ENCODE measurements at regions not wholly inside any gene's neighbourhood (a gene's known extent, or its start where the extent isn't known, plus 50 kb on each side); places are given as distances from the start of the nearest gene placed in this dataset.

- no peak overlapping the region for H3K4me3 Mint-ChIP-seq
- no peaks in the 10 kb centered on the region for H3K9me3 Mint-ChIP-seq
Observed at GRCh38 chr12:42686514-42687172, 97.1 kb upstream of the PRICKLE1 start.

DNA sequence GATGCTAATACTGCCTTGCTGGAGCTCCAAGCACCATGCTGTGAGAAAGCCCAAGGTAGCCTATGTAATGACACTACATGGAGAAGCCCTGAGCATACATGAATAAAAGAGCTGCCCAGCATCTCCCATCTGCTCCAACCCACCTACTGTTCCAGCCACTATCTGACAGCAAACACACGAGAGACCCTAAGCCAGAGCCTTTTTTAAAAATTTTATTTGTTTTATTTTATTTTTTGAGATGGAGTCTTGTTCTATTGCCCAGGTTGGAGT, 95.2 kb upstream of the PRICKLE1 start:
- no peaks in the 10 kb centered on the region for H3K9me3 Mint-ChIP-seq
- DNase-seq, result no peak

More at GRCh38 chr12:42686514-42687172, 97.1 kb upstream of the PRICKLE1 start:
- no peak for DNase-seq
- CTCF ChIA-PET, result no interaction called here
- Mint-ChIP-seq H3K27ac (no peak overlapping the region), H3K27me3 (no peaks in the 10 kb centered on the region), H3K4me1 (no peaks in the 10 kb centered on the region), H3K36me3 (ENCODE audit: low read depth) (no peaks in the 10 kb centered on the region)
- POLR2A ChIA-PET, result no interaction called here

DNA sequence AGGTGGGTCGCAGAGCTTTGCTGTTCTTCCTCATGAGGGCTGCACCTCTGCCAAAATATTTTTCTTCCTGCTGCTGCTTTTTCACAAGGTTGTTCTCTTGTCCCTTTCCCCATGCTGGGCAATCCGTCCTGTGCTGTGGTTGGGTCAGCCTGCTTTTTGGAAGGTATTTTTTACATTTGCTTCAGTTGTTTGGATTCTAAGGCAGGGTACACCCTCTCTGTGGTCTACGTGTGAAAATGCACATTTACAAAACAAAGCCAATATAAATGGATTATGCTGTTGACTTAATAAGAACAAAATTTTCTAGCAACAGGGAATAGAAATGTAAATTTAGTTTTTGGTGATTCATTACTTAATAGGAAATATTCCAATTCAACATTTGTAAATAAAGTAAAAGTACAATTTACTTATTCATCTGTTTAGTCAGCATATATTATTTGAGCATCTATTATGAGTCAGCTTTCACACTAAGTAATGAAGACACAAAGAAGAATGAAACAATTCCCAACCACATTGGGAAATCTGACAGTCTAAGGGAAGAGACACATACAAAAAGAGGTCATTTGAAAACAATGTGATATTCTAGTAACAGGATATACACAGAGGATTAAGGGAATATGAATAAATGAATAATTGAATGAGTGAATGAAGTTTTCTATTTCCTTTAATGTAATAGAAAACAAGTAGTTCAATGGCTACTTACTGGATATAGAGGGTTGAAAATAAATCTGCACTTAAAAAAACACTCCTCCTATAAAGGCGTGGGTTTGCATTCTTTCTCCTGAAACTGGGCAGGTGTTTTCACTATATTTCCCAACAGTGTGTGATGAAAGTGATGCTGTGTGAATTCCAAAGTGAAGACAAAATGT, 94.6 kb upstream of the PRICKLE1 start:
- Mint-ChIP-seq H3K4me1 (no peaks in the 10 kb centered on the region), H3K27ac (no peak overlapping the region), H3K27me3 (no peaks in the 10 kb centered on the region), H3K4me3 (no peak overlapping the region), H3K9me3 (no peaks in the 10 kb centered on the region), H3K36me3 (ENCODE audit: low read depth) (no peaks in the 10 kb centered on the region)
- POLR2A ChIA-PET, result no interaction called here
- CTCF ChIA-PET, result no interaction called here
- DNase-seq, result no peak

More for the DNA sequence above, 95.2 kb upstream of the PRICKLE1 start:
- Mint-ChIP-seq H3K27me3 (no peaks in the 10 kb centered on the region), H3K4me3 (no peak overlapping the region), H3K27ac (no peak overlapping the region), H3K4me1 (no peaks in the 10 kb centered on the region), H3K36me3 (ENCODE audit: low read depth) (no peaks in the 10 kb centered on the region)
- POLR2A ChIA-PET, result no interaction called here
- CTCF ChIA-PET, result no interaction called here

DNA sequence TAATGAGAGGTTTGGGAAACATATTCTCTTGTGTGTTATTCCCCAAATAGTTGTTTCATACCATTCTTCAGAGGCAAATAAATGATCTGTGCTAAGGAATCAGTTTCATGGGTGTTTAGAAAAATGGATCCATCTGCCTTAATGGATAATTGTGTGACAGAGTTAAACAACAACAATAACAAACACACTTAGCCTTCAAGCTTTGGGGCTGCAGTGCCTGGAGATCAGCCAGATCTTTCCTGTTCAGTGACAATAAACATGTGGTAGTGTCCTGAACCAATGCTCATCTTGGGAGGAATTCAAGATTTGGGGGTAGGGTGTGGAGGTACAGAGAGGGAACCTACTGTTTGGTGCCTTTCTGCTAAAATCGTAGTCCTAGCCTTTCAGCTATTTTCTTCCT, 93.7 kb upstream of the PRICKLE1 start:
- no peak overlapping the region for H3K27ac Mint-ChIP-seq
- ChIA-PET POLR2A (no interaction called here), CTCF (no interaction called here)
- H3K4me3 Mint-ChIP-seq, result no peak overlapping the region
- H3K27me3 Mint-ChIP-seq, result no peaks in the 10 kb centered on the region
- no peaks in the 10 kb centered on the region for H3K9me3 Mint-ChIP-seq
- no peaks in the 10 kb centered on the region for H3K36me3 Mint-ChIP-seq (ENCODE audit: low read depth)
- DNase-seq, result no peak
- H3K4me1 Mint-ChIP-seq, result no peaks in the 10 kb centered on the region

DNA sequence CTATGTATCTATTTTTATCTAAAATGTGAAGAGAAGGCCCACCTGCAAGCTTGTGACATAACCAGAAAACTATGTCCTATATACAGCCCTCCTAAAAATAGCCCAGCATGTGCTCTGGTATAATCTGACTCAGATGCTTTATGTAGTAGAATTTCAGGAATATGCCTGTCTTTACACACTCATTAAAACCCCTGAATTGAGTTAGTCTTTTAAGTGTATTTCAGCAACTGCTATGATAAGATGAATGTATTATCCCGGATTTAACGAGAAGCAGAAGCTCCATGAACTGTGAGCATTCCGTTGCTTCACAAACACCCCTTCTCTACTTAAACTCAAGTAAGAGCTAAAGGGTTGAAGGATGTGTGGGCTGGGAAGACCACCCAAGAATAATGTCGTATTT, 89.9 kb upstream of the PRICKLE1 start:
- CTCF ChIA-PET, result no interaction called here
- Mint-ChIP-seq H3K27me3 (no peaks in the 10 kb centered on the region), H3K9me3 (peaks cover 3% of the 10 kb centered on the region), H3K4me3 (no peak overlapping the region), H3K36me3 (ENCODE audit: low read depth) (no peaks in the 10 kb centered on the region), H3K27ac (no peak overlapping the region), H3K4me1 (no peaks in the 10 kb centered on the region)
- POLR2A ChIA-PET, result no interaction called here
- no peak for DNase-seq

GRCh38 chr12:42677461-42677860, 87.9 kb upstream of the PRICKLE1 start:
- H3K27me3 Mint-ChIP-seq, result no peaks in the 10 kb centered on the region
- POLR2A ChIA-PET, result no interaction called here
- CTCF ChIA-PET, result no interaction called here

DNA sequence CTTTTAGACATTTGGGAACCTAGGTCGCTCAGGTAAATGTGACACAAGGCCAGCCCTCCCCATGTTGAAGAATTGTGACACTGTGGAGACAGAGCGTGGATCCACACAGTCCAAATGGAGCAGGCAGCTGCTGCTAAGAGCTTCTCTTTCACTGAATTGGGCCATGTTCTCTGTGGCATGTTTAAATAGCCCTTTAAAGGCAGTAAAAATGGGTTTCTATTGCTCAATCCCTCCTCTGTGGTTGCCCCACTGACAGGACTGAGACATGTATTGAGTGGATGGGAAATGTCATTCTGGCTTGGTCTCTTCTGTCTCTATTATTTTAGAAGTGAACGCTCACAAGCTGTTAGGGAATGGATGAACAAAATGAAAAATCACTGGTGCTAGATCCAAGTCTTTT, 84.0 kb upstream of the PRICKLE1 start:
- POLR2A ChIA-PET, result no interaction called here
- no peak overlapping the region for H3K4me3 Mint-ChIP-seq
- CTCF ChIA-PET, result no interaction called here
- no peaks in the 10 kb centered on the region for H3K4me1 Mint-ChIP-seq
- no peak overlapping the region for H3K27ac Mint-ChIP-seq
- H3K36me3 Mint-ChIP-seq (ENCODE audit: low read depth), result no peaks in the 10 kb centered on the region
- no peaks in the 10 kb centered on the region for H3K27me3 Mint-ChIP-seq
- H3K9me3 Mint-ChIP-seq, result peaks cover 3% of the 10 kb centered on the region
- DNase-seq, result no peak

More at GRCh38 chr12:42677461-42677860, 87.9 kb upstream of the PRICKLE1 start:
- Mint-ChIP-seq H3K9me3 (peaks cover 3% of the 10 kb centered on the region), H3K27ac (no peak overlapping the region), H3K36me3 (ENCODE audit: low read depth) (no peaks in the 10 kb centered on the region), H3K4me1 (no peaks in the 10 kb centered on the region), H3K4me3 (no peak overlapping the region)
- no peak for DNase-seq

GRCh38 chr12:42670719-42671118, 81.2 kb upstream of the PRICKLE1 start:
- no peaks in the 10 kb centered on the region for H3K4me1 Mint-ChIP-seq
- no peak for DNase-seq
- H3K4me3 Mint-ChIP-seq, result no peak overlapping the region
- H3K36me3 Mint-ChIP-seq (ENCODE audit: low read depth), result no peaks in the 10 kb centered on the region
- H3K9me3 Mint-ChIP-seq, result no peaks in the 10 kb centered on the region
- H3K27ac Mint-ChIP-seq, result no peak overlapping the region
- H3K27me3 Mint-ChIP-seq, result no peaks in the 10 kb centered on the region
- CTCF ChIA-PET, result no interaction called here
- POLR2A ChIA-PET, result no interaction called here

GRCh38 chr12:42669553-42669952, 80.0 kb upstream of the PRICKLE1 start:
- Mint-ChIP-seq H3K4me1 (no peaks in the 10 kb centered on the region), H3K4me3 (no peak overlapping the region), H3K9me3 (no peaks in the 10 kb centered on the region), H3K27me3 (no peaks in the 10 kb centered on the region), H3K27ac (no peak overlapping the region), H3K36me3 (ENCODE audit: low read depth) (no peaks in the 10 kb centered on the region)
- ChIA-PET POLR2A (no interaction called here), CTCF (no interaction called here)
- no peak for DNase-seq

DNA sequence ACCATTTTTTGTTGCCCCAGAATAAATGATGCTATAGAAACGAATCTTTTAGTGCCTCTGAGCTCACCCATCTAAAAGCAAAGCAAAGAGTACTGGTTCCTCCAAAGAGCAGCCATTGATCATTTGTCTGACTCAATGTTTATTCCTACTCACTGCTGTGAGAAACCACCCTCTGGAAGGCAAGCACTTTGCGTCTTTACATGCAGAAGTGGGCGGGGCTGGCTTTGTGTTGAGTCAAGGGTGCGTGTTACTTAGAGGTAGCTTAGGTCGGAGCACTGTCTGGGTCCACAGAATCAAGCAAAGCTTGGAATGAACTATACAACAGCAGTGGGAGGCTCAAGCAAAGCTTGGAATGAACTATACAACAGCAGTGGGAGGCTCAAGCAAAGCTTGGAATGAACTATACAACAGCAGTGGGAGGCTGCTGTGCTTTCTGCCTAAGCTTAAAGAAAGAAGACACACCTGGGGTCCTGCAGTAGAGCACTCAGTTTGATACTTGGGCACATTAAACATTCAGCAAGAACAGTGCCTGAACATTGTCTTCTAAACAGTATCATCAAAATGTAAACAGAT, 77.2 kb upstream of the PRICKLE1 start:
- ChIA-PET CTCF (no interaction called here), POLR2A (no interaction called here)
- no peak for DNase-seq
- Mint-ChIP-seq H3K27ac (no peak overlapping the region), H3K9me3 (no peaks in the 10 kb centered on the region), H3K27me3 (no peaks in the 10 kb centered on the region), H3K4me1 (no peaks in the 10 kb centered on the region), H3K4me3 (no peak overlapping the region), H3K36me3 (ENCODE audit: low read depth) (no peaks in the 10 kb centered on the region)

DNA sequence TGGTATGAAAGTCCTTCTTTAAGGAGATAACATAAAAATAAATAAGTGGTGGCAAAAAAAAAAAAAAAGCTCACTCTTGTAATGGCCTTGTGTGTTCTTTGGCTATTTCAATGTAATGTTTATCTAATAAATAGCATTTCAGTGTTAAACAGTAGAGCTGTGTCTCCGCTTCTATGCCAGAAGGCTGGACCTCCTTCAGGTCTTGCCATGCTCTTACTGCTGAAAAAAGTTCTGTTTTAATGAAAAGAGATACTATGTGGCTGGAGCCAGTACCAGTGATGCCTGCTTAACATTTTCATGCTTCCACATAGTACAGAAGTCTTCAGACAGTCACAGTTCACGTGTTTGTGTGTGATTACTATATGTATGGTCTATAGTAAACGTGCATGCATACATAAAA, 74.1 kb upstream of the PRICKLE1 start:
- Mint-ChIP-seq H3K27me3 (no peaks in the 10 kb centered on the region), H3K36me3 (ENCODE audit: low read depth) (no peaks in the 10 kb centered on the region), H3K27ac (no peak overlapping the region), H3K9me3 (no peaks in the 10 kb centered on the region), H3K4me3 (no peak overlapping the region), H3K4me1 (no peaks in the 10 kb centered on the region)
- ChIA-PET CTCF (no interaction called here), POLR2A (no interaction called here)
- no peak for DNase-seq

DNA sequence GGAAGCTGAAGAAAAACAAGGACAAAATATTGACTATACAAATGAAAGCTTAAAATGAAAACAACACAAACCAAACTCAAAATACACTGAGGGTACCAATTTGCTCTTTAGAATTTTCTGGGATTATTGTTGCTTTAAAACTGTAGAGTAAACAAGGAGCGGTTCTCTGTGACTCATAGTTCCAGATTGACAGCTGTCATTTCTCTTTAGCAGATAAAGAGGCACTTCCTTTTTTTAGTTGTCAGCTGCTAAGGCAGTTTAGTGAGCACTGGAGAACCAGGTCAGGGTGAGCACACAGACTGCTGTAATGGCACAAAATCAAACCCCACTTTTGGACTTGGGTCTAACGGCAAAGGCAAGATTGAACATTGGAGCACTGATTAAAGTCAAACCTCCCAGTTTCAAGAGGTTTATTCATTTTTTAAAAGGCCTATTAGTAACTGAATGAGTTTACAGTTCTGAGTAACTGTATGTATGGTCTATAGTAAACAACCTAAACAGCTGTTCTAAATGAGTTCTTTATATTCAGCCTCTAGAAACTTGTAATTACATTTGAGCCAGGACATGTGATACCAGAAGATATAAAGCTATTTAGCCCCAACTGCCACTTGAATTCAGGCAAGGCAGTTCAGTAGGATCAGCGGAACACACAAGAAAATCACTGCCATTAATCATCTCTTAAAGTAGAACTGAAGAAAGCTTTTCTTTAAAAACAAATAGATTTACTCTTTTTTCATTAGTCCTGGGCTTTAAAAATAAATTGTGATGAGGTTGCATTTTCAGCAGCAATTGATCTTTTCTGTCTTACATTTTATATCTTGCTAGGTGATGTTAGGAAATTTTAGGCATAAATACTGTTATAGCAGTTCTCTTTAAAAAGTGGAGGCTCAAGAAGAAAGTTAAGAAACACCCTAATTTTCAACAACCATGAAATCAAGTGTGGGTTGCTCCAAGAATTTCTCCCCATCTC, 71.7 kb upstream of the PRICKLE1 start:
- DNase-seq, result no peak
- Mint-ChIP-seq H3K4me1 (no peaks in the 10 kb centered on the region), H3K36me3 (ENCODE audit: low read depth) (no peaks in the 10 kb centered on the region), H3K9me3 (no peaks in the 10 kb centered on the region), H3K27me3 (no peaks in the 10 kb centered on the region), H3K27ac (no peak overlapping the region), H3K4me3 (no peak overlapping the region)
- ChIA-PET CTCF (interaction anchor here (0.6 kb wide), 1 partner anchor 204 kb away, joined by 3 read pairs; no protein-coding TSS in a partner anchor), POLR2A (no interaction called here)

- DNase-seq, result no peak
- Mint-ChIP-seq H3K4me3 (no peak overlapping the region), H3K36me3 (ENCODE audit: low read depth) (no peaks in the 10 kb centered on the region), H3K27me3 (no peaks in the 10 kb centered on the region), H3K27ac (no peak overlapping the region), H3K9me3 (no peaks in the 10 kb centered on the region), H3K4me1 (no peaks in the 10 kb centered on the region)
- ChIA-PET CTCF (no interaction called here), POLR2A (no interaction called here)
Observed at GRCh38 chr12:42660117-42660516, 70.6 kb upstream of the PRICKLE1 start.
